Left cardiac atrium (tissue), 4 donors: ENCODE measurements at regions not wholly inside any gene's neighbourhood (a gene's known extent, or its start where the extent isn't known, plus 50 kb on each side); places are given as distances from the start of the nearest gene placed in this dataset.

Source experiments
- ATAC-seq, 2 donors: fragments of 200-7000 bp; cut with Tn5 transposase; one replicate each; pipeline ENCODE4 v1.9.1; 2020; ENCODE audit warnings: mild to moderate bottlenecking in 2 of 2, moderate library complexity in 2 of 2
- DNase-seq: peaks from one replicate; pipeline ENCODE4 v3.0.0-alpha.2; 2020
- intact Hi-C, 2 donors: fragments of 100-400 bp; cut with DNase I; formaldehyde crosslinking; loops; one replicate each; pipeline versions ENCODE4 v1.14.1 to v1.15.1; 2022 to 2023
- donor health status: DM: no; HTN: yes; CAD: no.
- donor health status: DM: no; HTN: yes; CAD: no; lungs with severe emphysema.
- donor health status: DM: yes; HTN: yes; CAD: no.
- donor health status: Dilated cardiomyopathy.

DNA sequence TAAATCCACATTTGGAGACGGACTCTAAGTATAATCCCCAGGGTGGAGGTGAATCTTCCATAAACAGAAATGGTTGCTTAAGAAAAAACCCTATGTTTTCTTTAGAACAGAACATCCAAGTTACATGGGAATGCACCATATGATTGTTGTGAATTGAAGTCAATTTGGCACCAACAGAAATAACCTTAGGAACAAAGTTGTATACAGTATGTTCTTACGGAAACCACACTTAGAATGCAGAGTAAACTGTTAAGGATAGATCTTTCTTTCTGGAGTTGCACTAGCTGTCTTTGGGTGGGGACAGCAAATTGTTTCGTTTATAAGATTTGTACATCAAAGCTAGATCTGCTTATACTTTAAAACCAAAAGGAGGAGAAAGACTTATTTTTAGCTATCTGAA, 316.4 kb downstream of the PTEN start:
- intact Hi-C loops = no loop called here
- DNase-seq (no peak), ATAC-seq (no peak)

DNA sequence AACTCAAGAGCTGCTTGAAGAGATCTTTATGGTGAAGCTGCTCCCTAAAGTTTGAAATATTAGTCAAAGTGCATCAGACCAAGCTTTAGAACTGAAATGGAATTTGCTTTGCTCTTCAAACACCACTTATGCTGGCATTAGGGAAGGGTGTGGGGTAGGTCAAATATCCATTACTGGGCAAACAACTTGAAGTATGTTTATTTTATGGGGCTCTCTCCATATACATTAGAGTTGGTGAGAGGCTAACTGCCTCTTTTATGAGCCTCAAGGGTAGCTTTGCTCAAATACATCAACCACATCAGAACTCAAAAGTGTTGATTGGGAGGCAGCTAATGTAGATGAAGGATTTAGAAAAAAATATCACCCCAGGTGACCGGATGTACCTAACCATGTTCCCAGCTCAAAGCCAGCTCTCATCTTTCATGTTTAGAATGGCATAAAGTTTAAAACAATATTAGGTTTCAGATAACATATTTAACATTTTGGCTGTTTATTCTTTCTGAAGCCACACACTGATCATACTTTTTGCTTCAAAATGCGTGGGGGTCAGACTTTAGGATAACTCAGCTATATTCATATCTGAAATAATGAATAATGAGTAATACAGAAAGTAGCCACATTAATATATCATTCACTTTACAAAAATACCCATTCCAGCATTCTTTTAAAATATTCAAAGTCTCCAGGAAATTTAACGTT, 318.6 kb downstream of the PTEN start:
- intact Hi-C loops = no loop called here
- DNase-seq (no peak), ATAC-seq (peak in 1 of 2 donors; percentile 38)

DNA sequence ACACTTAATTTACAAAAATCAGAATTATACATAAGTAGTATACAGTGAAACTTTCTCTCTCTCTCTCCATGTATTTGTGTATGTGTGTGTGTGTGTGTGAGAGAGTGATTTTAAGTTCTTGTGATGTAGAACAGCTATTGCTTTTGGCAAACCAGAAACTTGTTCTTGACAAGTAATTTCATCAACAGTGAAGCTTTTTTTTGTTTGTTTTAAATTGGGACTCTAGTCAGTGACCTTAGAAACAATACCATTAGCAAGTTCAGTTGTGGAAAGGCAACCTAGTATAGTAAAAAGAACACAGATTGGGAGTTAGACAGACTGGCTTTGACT, 319.1 kb downstream of the PTEN start:
- intact Hi-C loops = no loop called here
- no peak for ATAC-seq
- no peak for DNase-seq

DNA sequence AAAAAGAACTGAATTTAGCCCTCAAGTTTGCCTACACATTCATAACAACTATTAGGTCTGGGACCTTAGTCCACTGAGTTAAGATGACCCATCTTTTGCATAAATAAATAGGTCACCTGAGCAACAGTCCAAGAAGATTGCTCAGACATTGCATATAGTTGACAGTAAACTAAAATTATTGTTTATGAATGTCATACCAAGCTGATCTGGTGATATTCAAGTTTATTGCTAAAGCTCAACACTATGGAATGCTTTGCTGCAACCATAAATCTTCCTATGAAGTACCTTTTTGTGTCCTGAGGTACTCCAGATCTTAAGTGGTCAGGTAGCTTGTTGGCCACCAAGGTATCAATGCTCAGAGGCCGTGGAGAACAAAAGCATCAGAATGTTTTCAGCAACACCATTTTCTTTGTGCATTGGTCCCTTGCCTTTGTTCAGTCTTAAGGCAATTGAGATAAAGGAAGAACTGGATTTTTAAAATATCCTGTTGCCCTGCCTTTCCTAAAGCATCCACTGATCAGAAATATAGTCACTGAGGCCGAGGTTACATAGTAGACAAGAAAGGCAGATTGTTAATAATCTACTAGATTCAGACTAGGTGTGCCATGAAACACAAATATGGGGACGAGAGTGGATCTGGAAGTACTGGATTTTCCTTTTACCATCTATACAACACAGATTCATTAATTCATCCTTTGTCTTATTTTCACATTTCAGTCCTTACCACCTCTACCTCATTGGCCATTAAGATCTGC, 321.3 kb downstream of the PTEN start:
- no peak for DNase-seq
- intact Hi-C loops = no loop called here
- no peak for ATAC-seq

DNA sequence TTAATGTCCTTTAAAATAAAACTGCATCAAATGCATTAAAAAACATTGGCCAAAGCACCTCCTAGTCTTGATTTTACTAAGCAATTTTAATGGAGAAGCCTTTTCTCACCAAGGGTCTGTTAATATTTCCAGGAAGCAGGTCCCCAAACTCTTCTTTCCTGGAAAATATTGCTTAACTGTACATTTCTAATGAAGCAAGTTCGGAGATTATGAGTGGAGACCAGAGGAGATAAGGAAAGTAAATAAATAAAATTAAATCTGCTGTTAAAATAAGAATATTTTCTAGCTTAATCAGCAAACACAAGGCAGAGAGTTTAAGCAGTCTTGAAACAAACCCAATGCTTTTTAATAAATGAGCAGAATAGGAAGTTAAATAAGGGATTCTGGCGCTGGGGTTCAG, 322.4 kb downstream of the PTEN start:
- ATAC-seq (no peak), DNase-seq (no peak)
- intact Hi-C loops = no loop called here

DNA sequence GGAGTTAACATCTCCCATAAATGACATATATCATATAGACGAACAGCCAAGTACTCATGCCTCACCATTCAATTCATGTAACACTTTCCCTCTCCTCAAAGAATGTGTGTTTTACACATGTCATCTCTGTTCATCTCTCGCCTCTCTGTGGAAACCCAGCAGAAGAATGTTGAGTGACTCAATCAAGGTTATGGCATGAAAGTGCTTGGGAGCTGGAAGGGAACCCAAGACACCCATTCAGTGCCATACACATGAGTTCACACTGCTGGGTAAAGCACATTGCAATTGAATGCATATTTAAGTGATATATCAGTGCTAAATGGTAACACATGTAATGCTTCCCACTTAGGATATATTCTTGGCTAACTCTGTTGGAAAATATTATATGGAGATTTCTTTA, 322.9 kb downstream of the PTEN start:
- intact Hi-C loops = no loop called here
- DNase-seq (no peak), ATAC-seq (peak; percentile 63 to 77)

DNA sequence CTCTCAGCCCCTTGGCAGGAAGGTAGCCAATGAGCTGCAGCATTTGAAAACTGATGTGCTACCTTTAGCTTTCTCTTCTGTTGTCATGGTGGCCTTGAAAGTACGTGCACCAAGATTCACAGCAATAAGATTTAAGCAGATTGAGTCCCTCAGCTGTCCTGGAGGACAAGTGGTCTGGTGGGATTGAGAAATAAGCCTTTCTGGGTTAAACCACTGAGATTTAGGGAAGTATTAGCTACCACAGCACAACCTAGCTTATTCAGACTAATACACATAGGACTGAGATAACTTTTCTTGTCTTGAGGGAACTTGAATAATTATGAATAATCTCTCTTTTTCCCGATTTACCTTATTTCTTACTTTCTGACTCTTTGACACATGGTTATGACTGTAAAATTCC, 324.0 kb downstream of the PTEN start:
- intact Hi-C loops = no loop called here
- no peak for ATAC-seq
- no peak for DNase-seq

DNA sequence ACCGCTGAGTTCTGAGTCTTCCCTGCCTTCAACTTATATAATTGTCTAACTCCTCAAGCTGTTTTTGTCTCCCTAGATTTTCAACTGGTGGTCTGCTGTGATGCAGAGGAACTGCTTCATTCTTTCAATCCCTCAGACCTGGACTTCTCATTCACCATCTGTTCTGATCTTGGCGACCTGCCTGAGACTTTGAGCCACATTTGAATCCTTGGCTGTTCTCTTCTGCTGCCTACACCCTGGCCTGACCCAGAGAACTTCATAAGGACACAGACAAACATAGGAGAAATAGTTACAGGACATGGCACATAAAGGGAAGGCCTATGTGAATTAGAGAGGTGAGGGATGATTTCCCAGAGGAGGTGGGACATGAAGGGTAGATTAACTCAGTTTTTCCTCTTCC, 326.7 kb downstream of the PTEN start:
- ATAC-seq (no peak), DNase-seq (no peak)
- intact Hi-C loops = no loop called here

DNA sequence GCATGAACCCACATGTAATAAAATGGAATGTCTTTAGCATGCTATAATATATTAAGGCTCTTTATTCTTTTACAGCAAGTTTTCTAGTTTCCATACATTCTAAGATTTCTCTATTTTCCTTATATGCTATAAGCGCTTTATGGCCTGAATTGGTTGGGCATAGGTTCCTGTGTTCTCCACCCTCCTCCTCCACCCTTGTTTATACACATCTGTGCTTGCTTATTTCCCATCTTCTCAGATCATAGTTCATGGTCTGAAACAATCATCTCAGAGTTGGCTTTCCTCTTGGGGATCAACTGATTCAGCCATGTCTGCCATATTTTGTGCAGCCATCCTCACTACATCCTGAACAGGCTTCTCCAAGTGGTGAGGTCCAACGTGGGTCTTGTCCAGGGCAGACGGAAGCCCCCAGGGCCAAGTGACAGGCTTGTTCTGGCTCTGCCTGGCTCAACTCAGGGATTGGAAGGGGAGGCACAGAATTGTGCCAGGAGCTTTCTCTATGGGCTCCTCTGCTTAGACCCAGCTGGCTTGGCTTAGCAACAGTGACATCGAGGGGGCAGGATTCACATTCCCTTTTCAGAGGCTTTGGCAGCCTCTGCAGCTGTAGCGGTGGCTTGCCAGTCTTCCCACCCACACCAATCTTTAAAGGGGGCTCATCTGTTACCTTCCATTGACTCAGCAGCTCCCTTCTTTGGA, 327.3 kb downstream of the PTEN start:
- ATAC-seq (no peak), DNase-seq (no peak)
- intact Hi-C loops = no loop called here

DNA sequence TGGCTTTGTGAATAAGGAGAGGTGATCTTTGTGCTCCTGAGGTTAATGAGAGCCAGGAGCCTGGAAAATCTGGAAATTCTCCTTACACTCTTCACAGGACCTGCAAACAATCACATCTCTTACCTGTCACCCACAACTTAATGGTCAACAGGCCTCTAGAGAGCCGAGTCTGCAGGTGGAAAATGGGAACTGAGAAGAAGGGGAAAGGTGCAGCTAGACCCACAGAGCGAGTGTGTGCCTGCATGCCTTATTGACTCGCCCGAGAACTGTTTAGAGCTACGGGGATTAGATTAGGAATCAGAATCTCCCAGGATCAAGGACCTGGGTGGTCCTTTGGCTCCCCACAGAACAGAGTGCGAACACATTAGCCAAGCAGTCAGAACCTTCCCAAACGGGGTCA, 329.6 kb downstream of the PTEN start:
- intact Hi-C loops = no loop called here
- no peak for ATAC-seq
- no peak for DNase-seq

DNA sequence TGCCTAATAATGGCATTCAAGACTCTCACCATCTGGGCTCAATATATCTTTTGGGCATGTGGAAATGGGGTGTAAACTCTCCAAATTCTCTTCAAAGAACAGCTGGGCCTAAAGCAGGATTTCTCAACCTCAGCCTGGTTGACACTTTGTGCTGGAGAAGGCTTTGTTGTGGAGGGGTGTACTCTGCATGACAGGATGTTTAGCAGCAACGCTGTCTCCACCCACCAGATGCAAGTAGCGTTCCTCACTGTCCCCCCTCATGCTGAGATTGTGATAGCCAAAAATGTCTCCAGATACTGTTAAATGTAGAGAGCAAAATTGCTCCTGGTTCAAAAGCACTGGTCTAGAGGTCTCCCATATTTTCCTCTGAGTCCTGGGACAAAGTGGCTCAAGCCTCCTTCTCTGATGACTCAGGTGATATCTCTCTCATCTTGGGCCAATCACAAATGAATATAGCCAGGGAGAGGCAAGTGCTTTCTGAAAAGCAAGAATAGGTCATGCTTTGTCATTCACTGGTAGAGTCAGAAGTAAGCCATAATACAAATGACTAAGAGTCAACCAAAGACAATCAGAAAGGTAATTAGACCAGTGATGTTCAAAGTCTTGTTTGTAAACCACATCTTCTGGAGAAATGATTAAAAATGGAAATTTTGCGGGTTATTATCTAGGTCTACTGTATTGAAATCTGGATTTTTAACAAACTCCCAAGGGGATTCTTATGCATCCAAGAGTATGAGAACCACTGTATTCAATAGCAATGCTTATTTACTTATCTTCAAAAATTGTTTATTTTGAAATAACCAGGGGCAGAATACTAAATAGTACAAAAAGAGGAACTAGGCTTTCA, 330.8 kb downstream of the PTEN start:
- peak in 1 of 2 donors; percentile 17 for ATAC-seq
- intact Hi-C loops = no loop called here
- no peak for DNase-seq

DNA sequence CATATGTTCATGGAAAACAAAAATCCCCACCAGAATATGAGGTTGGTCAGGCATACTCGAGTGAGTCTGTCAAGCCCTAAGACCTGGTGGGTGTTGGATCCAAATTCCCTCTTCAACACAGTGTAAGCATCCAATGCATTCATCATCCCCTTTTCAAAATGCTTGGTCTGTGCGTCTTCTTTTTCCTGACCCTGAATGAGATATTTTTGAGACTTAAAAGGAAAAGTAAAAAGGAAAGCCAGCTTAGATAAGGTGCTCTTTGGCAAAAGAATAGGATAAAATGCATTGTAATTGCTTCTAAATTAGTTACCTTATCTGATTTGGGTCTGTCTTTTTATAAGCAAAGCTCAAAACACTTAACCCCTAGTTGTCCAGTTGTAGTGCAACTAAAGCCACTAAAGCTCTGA, 331.5 kb downstream of the PTEN start:
- intact Hi-C loops = no loop called here
- no peak for ATAC-seq
- no peak for DNase-seq

DNA sequence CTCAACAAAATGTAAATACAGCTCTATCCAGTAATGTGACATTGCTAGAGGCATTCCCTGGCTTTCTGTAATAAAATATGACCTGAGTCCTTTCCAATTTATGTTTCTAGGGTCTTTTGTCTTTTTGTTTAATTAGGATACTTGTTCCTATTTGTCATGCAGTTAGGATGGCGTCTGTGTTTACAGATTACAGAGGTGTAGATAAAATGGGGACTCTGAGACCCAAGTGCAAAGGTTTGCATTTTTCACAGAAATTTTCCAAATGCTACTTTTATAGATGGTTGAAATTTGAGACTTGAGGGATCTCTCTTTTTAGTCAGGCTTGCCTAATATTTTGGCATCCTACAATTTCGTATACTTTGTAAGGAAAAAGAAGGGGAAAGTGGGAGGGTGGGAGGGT, 332.4 kb downstream of the PTEN start:
- DNase-seq = no peak
- no peak for ATAC-seq
- intact Hi-C loops = no loop called here

DNA sequence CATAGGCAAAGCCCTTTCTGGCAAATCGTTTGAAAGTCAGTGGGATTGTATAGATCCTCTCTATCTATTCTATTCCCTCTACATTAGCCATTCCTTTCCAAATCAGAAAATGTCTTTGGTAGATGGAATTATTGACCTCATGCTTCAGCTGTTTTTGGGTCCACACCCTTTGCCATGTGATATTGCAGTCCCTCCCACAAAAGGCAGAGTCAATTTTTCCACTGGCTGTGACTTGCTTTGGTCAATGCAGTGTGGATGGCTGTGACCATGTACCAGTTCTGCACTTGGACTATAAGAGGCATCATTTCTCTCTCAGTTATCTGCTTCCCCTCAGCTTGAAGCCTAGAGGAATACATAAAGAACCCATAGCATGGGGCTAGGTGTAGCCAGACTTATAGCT, 332.9 kb downstream of the PTEN start:
- ATAC-seq (peak in 1 of 2 donors; percentile 60), DNase-seq (no peak)
- intact Hi-C loops = no loop called here

DNA sequence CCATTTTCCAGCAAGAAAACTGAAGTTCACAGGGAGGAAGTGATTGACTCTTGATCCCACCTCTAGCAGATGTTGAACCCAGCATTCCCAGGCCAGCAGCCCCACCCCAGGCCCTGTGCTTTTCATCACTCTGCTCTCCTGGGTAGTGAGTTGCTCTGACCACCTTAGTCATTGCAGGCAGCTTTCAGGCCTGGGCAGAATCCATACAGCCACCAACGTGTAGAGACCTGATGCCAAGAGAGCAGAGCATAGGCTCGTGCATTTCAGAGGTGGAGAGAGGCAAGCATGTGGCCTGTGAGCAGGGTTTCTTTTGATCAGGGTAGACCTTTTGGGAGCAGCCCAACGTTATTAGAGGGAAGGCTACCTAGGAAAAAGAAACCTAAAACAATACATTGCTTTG, 334.6 kb downstream of the PTEN start:
- intact Hi-C loops = no loop called here
- ATAC-seq = no peak
- DNase-seq = no peak

DNA sequence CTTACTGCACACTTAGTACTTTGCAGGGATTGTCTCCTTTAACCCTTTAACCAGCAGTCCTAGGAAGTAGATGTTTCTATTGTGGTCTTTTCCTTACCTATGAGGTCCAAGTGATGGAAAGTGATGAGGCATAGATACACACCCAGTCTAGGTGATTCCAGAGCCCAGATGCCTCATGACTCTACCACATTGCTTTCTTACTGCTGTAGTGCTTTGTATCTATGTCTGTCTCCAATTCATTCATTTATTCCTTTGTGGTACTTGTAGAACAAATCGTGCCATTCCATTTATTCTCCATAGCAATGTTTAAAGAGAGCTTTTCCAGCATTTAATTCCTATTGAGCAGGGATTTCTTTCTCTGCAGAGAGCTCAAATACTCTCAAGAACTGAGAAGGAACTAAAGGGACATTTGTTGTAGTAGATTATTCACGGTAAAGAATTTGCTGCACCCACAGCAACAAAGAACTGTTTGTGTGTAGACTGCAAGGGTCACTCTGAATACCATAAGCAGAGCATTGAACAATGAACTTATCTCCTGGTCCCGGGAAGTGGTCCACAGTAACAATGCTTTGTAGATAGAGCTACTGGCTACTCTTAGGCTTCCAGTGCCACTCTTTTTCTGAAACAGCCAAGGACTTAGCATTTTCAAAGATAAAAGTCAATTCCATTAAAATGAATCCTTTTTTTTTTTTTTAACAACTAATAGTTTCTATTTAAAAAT, 337.0 kb downstream of the PTEN start:
- no peak for DNase-seq
- ATAC-seq = no peak
- intact Hi-C loops = no loop called here

DNA sequence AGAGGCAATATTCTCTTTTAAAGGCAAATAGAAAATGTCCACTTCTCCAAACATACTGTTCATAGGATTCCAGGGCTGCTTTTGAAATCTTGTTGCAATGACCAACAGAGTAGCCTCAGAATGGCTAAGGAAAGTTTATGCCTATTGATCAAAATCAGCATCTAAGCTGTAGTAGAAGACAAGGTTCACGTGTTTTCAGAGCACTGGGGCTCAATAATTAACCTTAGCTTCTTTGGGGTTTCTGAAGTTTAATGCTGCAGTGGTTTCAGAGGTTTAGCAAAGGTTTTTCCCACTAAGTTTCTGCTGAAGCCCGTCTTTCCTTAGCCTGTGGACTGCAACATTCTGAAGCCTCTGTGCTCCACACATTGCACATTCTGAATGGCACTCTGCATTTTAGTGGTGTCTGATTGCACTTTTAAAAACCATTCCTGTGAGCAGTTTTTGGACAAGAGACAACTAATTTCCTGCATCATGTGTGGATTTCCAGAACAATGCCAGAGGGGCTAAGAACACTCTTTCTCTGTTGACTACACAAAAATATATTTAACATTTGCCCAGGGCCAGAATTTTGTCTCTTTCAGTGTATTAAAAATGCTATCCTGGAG, 342.5 kb downstream of the PTEN start:
- DNase-seq (no peak), ATAC-seq (no peak)
- intact Hi-C loops = no loop called here

DNA sequence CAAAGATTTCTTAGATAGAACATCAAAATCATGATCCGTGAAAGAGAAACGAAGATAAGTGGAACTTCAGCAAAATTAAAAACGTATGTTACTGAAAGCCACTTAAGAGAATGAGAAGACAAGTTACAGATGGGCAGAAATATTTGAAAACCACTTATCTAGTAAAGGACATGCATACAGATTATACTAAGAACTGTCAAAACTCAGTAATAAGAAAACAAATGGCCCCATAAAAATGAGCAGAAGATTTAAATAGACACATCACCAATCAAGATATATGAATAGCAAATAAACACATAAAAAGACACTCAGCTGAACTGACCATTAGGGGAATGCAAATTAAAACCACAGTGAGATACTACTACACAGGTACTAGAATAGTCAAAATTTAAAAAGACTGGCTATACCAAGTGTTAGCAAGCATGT, 343.7 kb downstream of the PTEN start:
- intact Hi-C loops = no loop called here
- no peak for DNase-seq
- ATAC-seq = no peak

DNA sequence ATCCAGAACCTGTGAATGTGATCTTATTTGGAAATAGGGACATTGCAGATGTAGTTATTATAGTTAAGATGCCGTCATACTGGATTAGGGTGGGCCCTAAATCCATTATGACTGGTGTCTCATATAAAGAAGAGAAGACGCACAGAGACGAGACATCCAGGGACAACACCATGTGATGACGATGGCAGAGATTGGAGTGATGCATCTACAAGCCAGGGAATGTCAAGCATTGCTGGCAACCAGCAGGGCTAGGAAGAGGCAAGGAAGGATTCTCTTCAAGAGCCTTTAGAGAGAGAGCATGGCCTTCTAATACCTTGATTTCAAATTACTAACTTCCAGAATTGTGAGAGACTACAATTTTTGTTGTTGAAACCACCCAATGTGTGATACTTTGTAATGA, 345.8 kb downstream of the PTEN start:
- intact Hi-C loops = no loop called here
- DNase-seq (no peak), ATAC-seq (no peak)
